Stomach (tissue), 8 donors: ENCODE measurements at regions not wholly inside any gene's neighbourhood (a gene's known extent, or its start where the extent isn't known, plus 50 kb on each side); places are given as distances from the start of the nearest gene placed in this dataset.
A peak's percentile ranks its signal among the peaks of the same experiment; 100 is the strongest.
"Not testable (repeated sequence)": the region's sequence is repeated elsewhere in the genome, so short reads cannot be mapped to it uniquely, and the experiment has no call there.

ENCODE experiments used
- DNase-seq, 2 donors: peaks; one replicate each; pipeline versions ENCODE4 v3.0.0 to v3.0.0-alpha.2; 2013 to 2019
- H3K27ac ChIP-seq, 5 donors: fragments of 200-600 bp in 4 of 5; sonication (generic) in 4 of 5; one replicate each; pipeline ENCODE4 v1.5.1; 2013 to 2019; ENCODE audit warnings: mild to moderate bottlenecking in 1 of 5, moderate library complexity in 1 of 5
- H3K27me3 ChIP-seq, 3 donors: fragments of 200-600 bp; sonication (generic); one replicate each; pipeline ENCODE4 v1.5.1; 2017 to 2019; ENCODE audit warnings: mixed run types in 1 of 3
- H3K36me3 ChIP-seq, 4 donors: fragments of 200-600 bp; sonication (generic); 1 replicate in 3 of 4; 2 replicates in 1 of 4; pipeline ENCODE4 v1.5.1; 2016 to 2019
- H3K4me1 ChIP-seq, 4 donors: fragments of 200-600 bp; sonication (generic); one replicate each; pipeline ENCODE4 v1.5.1; 2016 to 2019
- H3K4me3 ChIP-seq, 4 donors: fragments of 200-600 bp; sonication (generic) in 3 of 4; one replicate each; pipeline ENCODE4 v1.5.1; 2016 to 2019; ENCODE audit warnings: mild to moderate bottlenecking in 1 of 4
- H3K9me3 ChIP-seq, 4 donors: fragments of 200-600 bp; sonication (generic); one replicate each; pipeline ENCODE4 v1.5.1; 2016 to 2019
- EP300 ChIP-seq: sonication (generic); formaldehyde crosslinking; IDR thresholded peaks from one replicate; pipeline ENCODE4 v1.6.1; 2017; ENCODE audit warnings: antibody characterized with exemption
- POLR2A ChIP-seq, 4 donors: fragments of 450-650 bp; IDR thresholded peaks; one replicate each; pipeline ENCODE4 v1.6.1; 2016; ENCODE audit warnings: antibody characterized with exemption in 4 of 4, control low read depth in 2 of 4, mild to moderate bottlenecking in 1 of 4, moderate library complexity in 1 of 4
- POLR2AphosphoS5 ChIP-seq, 3 donors: sonication (generic); formaldehyde crosslinking; IDR thresholded peaks; one replicate each; pipeline ENCODE4 v1.6.1; 2016; ENCODE audit warnings: antibody characterized with exemption in 3 of 3
- WGBS, 5 donors: extraction: QIAGEN DNeasy Blood & Tissue Kit in 3 of 5; methylation state at CpG; one replicate each; pipeline versions ENCODE4 v1.1.5 to v1.1.7; 2013 to 2018; 5-methylcytosine and 5-hydroxymethylcytosine counted together
- intact Hi-C: fragments of 100-400 bp; cut with DNase I; formaldehyde crosslinking; loops from one replicate; pipeline ENCODE4 v1.15.1; 2023; ENCODE audit warnings: low total_unique reads
- TF ChIP-seq, protein P1 (sequence below), 7 experiments: fragments of 450-650 bp in 4 of 7; fragments of 200-600 bp in 3 of 7; sonication (generic) in 3 of 7; IDR thresholded peaks; one replicate each; pipeline ENCODE4 v1.5.1; 2016 to 2019; ENCODE audit warnings: antibody characterized with exemption in 7 of 7, control low read depth in 2 of 7, mild to moderate bottlenecking in 1 of 7
- donor health status: healthy with polysubstance abuse.
- donor health status: Bipolar disorder and iron deficiency.
- donor health status: healthy.

DNA sequence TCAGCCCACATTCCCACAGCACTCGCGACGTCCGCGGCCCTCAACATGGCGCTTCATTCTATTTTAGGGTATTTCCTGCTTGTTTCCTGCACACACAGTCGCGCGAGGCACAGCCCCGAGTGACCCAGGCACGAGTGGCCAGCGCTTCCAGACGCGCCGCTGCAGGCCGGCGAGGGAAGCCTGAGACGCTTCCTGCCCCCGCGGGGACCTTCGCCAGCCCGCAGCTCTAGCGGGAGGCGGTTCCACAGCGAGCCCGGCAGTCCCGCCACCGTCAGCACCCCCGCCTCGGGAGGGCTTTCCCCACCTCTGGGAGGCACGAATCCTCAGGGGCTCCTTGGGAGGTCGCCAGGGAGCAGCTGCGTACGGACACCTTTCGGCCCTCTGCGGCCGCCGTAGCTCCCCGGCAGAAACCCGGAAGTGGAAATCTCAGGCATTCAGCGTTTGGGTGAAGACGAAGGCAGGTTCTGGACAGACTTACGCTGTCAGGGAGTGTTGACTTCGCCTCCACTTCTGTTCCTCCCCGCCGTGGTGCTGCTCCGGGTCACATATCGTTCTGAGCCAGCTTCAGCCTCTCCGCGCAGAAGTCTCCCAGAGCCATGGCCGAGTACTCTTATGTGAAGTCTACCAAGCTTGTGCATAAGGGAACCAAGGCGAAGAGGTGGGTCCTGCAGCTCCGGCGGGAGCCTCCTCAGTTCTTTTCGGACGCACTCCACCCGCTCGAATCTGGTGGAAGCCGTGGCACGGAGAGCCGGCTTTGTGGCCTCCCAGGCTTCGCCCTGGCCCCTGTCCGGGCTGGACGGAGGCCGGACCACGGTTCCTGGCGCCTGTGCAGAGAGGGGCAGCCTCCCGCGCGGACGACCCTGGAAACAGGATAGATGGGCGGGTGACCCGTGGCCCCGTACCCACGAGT is 2925.9 kb upstream of the OR11H1 start:
- peak in 1 of 2 donors; percentile 29 for DNase-seq
- intact Hi-C loops: no loop called here
- Histone ChIP-seq H3K36me3 (no peaks in the 10 kb centered on the region), H3K27me3 (no peaks in the 10 kb centered on the region), H3K4me3 (peak overlapping the region in 2 of 4 donors; percentile 20 to 27), H3K27ac (no peak overlapping the region), H3K4me1 (no peaks in the 10 kb centered on the region), H3K9me3 (peaks cover 11 to 82% (median 56%) of the 10 kb centered on the region in 4 donors)
- TF ChIP-seq POLR2A (IDR thresholded peaks at IDR 0.05) (no peak), EP300 (no peak), POLR2AphosphoS5 (IDR thresholded peaks at IDR 0.05) (no peak)
- TF ChIP-seq, protein P1, sequence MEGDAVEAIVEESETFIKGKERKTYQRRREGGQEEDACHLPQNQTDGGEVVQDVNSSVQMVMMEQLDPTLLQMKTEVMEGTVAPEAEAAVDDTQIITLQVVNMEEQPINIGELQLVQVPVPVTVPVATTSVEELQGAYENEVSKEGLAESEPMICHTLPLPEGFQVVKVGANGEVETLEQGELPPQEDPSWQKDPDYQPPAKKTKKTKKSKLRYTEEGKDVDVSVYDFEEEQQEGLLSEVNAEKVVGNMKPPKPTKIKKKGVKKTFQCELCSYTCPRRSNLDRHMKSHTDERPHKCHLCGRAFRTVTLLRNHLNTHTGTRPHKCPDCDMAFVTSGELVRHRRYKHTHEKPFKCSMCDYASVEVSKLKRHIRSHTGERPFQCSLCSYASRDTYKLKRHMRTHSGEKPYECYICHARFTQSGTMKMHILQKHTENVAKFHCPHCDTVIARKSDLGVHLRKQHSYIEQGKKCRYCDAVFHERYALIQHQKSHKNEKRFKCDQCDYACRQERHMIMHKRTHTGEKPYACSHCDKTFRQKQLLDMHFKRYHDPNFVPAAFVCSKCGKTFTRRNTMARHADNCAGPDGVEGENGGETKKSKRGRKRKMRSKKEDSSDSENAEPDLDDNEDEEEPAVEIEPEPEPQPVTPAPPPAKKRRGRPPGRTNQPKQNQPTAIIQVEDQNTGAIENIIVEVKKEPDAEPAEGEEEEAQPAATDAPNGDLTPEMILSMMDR (IDR thresholded peaks at IDR 0.05): no peak
- 62 to 68% (median 63%) methylated on average over 74 to 75 of the region's 75 CpGs for WGBS, 5 donors

DNA sequence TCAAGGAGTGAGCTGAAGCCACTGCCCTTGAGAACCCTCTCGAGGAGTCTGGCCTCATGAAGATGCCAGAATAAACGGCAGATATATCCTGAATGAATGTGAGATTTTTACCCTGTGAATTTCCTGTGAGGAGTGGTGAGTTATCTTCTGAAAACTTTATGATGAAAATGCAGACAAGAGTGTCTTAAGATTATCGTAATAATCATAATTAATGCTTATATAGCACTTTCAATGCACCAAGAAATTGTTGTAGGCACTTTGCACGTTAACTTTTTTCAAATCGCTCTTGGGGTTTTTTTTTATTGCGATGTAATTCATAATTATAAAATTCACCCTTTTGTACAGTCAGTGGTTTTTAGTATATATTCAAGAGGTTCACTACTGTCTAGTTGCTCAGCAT is 2924.6 kb upstream of the OR11H1 start:
- H3K36me3 ChIP-seq, H3K4me1 ChIP-seq, DNase-seq, H3K27me3 ChIP-seq, intact Hi-C loops, H3K4me3 ChIP-seq, H3K27ac ChIP-seq: not testable (repeated sequence)
- WGBS, 5 donors: 63 to 73% (median 70%) methylated on average over 6 of the region's 6 CpGs
- peaks cover 8 to 75% (median 49%) of the 10 kb centered on the region in 4 donors for H3K9me3 ChIP-seq

DNA sequence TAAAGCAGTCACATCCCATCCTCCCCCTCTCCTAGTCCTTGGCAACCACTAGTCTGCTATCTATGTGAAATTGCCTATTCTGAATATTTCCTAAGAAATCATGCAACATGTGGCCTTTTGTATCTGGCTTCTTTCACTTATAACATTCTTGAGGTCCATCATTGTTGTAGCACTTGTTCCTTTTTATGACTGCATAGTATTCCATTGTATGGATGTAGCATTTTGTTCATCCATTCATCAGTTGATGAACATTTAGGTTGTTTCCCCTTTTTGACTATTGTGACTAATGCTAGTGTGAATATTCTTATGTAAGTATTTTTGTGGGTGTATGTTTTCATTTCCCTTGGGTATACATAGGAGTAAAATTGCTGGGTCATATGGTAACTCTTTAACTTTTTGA is 2924.2 kb upstream of the OR11H1 start:
- DNase-seq, H3K4me3 ChIP-seq, H3K27me3 ChIP-seq, intact Hi-C loops, H3K27ac ChIP-seq, H3K4me1 ChIP-seq, H3K36me3 ChIP-seq: not testable (repeated sequence)
- peaks cover 8 to 73% (median 46%) of the 10 kb centered on the region in 4 donors for H3K9me3 ChIP-seq

DNA sequence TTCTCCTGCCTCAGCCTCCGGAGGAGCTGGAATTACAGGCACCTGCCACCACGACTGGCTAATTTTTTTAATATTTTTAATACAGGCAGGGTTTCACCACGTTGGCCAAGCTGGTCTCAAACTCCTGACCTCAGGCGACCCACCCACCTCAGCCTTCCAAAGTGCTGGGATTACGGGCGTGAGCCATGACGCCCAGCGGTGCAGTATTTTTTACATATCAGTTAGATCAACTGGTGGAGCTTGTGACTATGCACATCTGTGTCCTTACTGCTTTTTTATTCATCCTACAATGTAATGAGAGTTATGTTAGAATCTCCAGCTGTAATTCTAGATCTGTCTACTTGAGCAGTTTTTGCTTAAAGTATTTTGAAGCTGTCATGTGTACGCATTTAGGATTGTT is 2919.5 kb upstream of the OR11H1 start:
- H3K4me1 ChIP-seq, intact Hi-C loops, DNase-seq, H3K4me3 ChIP-seq, H3K27me3 ChIP-seq, H3K36me3 ChIP-seq, H3K27ac ChIP-seq: not testable (repeated sequence)
- peaks cover 0 to 63% (median 31%) of the 10 kb centered on the region in 4 donors for H3K9me3 ChIP-seq
- WGBS, 5 donors: 65 to 74% (median 69%) methylated on average over 8 to 9 of the region's 9 CpGs

DNA sequence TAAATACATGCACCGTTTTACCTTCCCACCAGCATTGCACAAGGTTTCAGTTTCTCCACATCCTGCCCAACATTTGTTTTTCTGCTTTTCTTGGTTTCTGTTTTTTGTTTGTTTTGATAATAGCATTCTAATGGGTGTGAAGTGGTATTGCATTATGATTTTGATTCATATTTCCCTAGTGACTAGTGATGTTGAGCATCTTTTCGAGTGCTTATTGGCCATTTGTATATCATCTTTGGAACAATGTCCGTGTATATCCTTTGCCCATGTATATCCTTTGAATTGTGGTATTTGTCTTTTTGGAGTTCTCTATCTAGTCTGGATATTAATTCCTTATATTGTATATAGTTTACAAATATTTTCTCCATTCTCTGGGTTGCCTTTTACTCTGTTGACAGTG is 2914.8 kb upstream of the OR11H1 start:
- H3K36me3 ChIP-seq: no peaks in the 10 kb centered on the region
- WGBS, 5 donors: 61 to 70% (median 63%) methylated on average over 3 of the region's 3 CpGs
- H3K27me3 ChIP-seq: no peaks in the 10 kb centered on the region
- intact Hi-C loops: no loop called here
- no peaks in the 10 kb centered on the region for H3K4me1 ChIP-seq
- peaks cover 3 to 61% (median 38%) of the 10 kb centered on the region in 4 donors for H3K9me3 ChIP-seq
- H3K27ac ChIP-seq: no peak overlapping the region
- no peak overlapping the region for H3K4me3 ChIP-seq
- DNase-seq: no peak
- TF ChIP-seq EP300: no peak
- TF ChIP-seq, protein P1 (IDR thresholded peaks at IDR 0.05): no peak
- no peak for TF ChIP-seq POLR2A (IDR thresholded peaks at IDR 0.05)
- TF ChIP-seq POLR2AphosphoS5 (IDR thresholded peaks at IDR 0.05): no peak

DNA sequence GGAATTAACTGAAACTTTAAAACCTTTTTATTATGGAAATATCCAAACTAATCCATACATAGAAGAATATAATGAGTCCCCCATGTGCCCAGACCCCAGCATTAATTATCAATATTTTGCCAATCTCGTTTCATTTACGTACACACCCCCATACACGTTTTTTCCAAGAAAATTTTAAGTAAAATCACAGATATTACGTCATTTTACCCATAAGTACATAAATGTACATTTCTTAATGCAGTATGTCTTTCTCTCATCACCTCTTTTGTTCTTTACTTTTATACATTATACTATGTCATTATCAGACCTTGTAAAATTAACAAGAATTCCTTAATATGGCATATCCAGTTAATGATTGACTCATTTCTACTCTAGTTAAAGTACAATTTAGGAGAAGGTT is 2914.1 kb upstream of the OR11H1 start:
- H3K4me3 ChIP-seq, intact Hi-C loops, H3K27ac ChIP-seq, H3K36me3 ChIP-seq, DNase-seq, H3K27me3 ChIP-seq, H3K4me1 ChIP-seq: not testable (repeated sequence)
- 31 to 36% (median 33%) methylated on average over 4 of the region's 4 CpGs for WGBS, 5 donors
- H3K9me3 ChIP-seq: peaks cover 3 to 57% (median 35%) of the 10 kb centered on the region in 4 donors

DNA sequence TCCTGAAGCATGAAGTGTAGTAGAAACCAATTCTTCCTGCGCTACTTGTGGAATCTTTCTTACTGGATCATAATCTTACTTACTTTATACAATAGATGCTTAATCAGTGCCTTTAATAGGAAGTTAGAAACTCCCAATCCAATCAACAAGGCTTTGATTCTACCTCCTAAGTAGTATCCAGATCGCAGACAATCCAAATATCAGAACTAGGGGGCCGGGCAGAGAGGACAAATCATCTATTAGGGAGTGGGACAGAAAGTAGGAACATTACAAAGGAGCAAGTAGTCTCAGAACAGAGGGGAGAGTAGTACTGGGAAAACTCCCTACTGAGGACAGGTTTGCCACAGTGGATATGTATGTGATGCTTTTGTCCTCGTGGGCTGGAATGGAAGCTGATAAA is 2901.1 kb upstream of the OR11H1 start:
- H3K27me3 ChIP-seq, H3K27ac ChIP-seq, DNase-seq, intact Hi-C loops, H3K36me3 ChIP-seq, H3K4me1 ChIP-seq, H3K4me3 ChIP-seq: not testable (repeated sequence)
- WGBS, 5 donors: 51 to 66% (median 60%) methylated on average over 4 of the region's 4 CpGs
- H3K9me3 ChIP-seq: peaks cover 0 to 65% (median 38%) of the 10 kb centered on the region in 4 donors

DNA sequence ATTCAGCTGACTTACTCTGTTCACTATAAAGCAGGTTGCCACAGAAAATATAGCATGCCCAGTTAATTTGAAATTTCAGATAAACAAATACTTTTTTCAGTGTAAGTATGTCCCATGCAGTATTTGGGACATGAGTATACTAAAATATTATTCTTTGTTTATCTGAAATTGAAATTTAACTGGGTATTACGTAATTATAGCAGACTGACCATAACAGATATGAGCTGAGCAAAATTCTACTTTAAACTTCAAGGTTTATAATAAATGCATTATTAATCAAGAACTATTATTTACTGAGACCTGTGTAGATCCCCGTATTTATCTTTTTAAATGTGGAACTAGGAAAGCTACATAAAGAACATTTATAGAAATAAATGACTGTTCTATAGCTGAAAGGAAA is 2898.2 kb upstream of the OR11H1 start:
- peaks cover 0 to 65% (median 51%) of the 10 kb centered on the region in 4 donors for H3K9me3 ChIP-seq
- DNase-seq, H3K27me3 ChIP-seq, H3K36me3 ChIP-seq, intact Hi-C loops, H3K27ac ChIP-seq, H3K4me1 ChIP-seq, H3K4me3 ChIP-seq: not testable (repeated sequence)
- 35 to 48% (median 47%) methylated on average over 2 of the region's 2 CpGs for WGBS, 5 donors

DNA sequence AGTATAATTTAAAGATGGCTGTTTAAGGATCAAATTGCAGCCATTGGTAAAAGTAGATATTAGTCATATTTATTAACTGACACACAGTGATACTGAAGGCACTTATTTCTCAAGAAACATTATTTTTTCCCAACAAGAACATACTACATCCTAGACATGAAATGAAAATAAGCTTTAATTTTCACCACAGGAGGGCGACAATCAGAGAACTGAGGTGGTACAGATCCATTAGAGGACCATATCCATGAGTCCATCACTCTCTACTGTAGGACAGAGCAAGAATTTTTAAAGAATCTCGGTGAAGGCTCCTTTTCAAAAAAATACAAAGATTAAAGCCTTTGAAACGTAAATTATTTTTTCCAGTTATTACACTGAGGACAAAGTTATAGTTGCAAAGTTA is 2897.0 kb upstream of the OR11H1 start:
- H3K4me1 ChIP-seq, H3K4me3 ChIP-seq, H3K27ac ChIP-seq, H3K36me3 ChIP-seq, DNase-seq, intact Hi-C loops, H3K27me3 ChIP-seq: not testable (repeated sequence)
- WGBS, 5 donors: 32 to 36% (median 36%) methylated on average over 3 of the region's 3 CpGs
- H3K9me3 ChIP-seq: peaks cover under 1 to 72% (median 56%) of the 10 kb centered on the region in 4 donors
